ENCODE measurements at regions not wholly inside any gene's neighbourhood (a gene's known extent, or its start where the extent isn't known, plus 50 kb on each side); places are given as distances from the start of the nearest gene placed in this dataset.

DNA sequence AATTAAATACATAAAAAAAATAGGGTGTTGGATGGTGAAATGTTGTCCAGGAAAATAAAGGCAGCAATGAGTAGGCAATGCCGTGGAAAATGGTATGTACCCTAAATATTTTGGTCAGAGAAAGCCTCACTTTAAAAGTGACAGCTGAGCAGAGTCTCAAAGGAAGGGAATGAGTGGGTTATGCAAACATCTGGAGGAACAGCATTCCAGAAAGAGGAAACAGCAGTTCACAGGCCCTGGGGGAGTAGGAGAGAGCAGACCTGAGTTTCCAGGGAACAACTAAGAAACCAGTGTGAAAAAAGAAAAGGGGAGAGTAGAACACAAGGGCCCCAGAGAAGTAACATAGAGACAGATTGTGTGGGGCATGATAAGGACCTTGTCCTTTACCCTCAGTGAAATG lies 230.0 kb upstream of the CNTN3 start:
- H3K27me3 ChIP-seq (ENCODE audit: insufficient read depth, low read length) = no peaks in the 10 kb centered on the region
- H3K9ac ChIP-seq (ENCODE audit: low read length) = no peak overlapping the region
- no peak overlapping the region for H3K27ac ChIP-seq (ENCODE audit: low read depth, low read length, poor library complexity, severe bottlenecking)
- no peaks in the 10 kb centered on the region for H3F3A ChIP-seq (ENCODE audit: insufficient read depth, low read length)
- no peaks in the 10 kb centered on the region for H3K9me3 ChIP-seq (ENCODE audit: low read length)
- no peaks in the 10 kb centered on the region for H3K79me2 ChIP-seq (ENCODE audit: insufficient read depth, low read length)
- H4K20me1 ChIP-seq (ENCODE audit: insufficient read depth, low read length) = no peaks in the 10 kb centered on the region
- H3K9me2 ChIP-seq (ENCODE audit: low read depth, low read length) = no peaks in the 10 kb centered on the region
- TF ChIP-seq EZH2 (IDR thresholded peaks at IDR 0.05; ENCODE audit: borderline replicate concordance, low read length) = no peak
- no peak for TF ChIP-seq CTCF (IDR thresholded peaks at IDR 0.05; ENCODE audit: low read length)
- H3K4me2 ChIP-seq (ENCODE audit: low read length) = no peak overlapping the region
- no peaks in the 10 kb centered on the region for H3K36me3 ChIP-seq (ENCODE audit: insufficient read depth, low read length)
- H3K4me1 ChIP-seq (ENCODE audit: insufficient read depth, low read length, severe bottlenecking) = no peaks in the 10 kb centered on the region
- no peak overlapping the region for H2AFZ ChIP-seq (ENCODE audit: low read length)
- no peak overlapping the region for H3K4me3 ChIP-seq (ENCODE audit: low read depth, low read length, poor library complexity, severe bottlenecking)

GRCh38 chr3:74842649-74843048 lies 228.2 kb upstream of the CNTN3 start:
- H3K9ac ChIP-seq (ENCODE audit: low read length) = no peak overlapping the region
- no peaks in the 10 kb centered on the region for H3K36me3 ChIP-seq (ENCODE audit: insufficient read depth, low read length)
- no peak overlapping the region for H3K4me3 ChIP-seq (ENCODE audit: low read depth, low read length, poor library complexity, severe bottlenecking)
- no peaks in the 10 kb centered on the region for H3K4me1 ChIP-seq (ENCODE audit: insufficient read depth, low read length, severe bottlenecking)
- H3K4me2 ChIP-seq (ENCODE audit: low read length) = no peak overlapping the region
- no peaks in the 10 kb centered on the region for H4K20me1 ChIP-seq (ENCODE audit: insufficient read depth, low read length)
- H3K9me2 ChIP-seq (ENCODE audit: low read depth, low read length) = no peaks in the 10 kb centered on the region
- no peaks in the 10 kb centered on the region for H3K9me3 ChIP-seq (ENCODE audit: low read length)
- no peaks in the 10 kb centered on the region for H3F3A ChIP-seq (ENCODE audit: insufficient read depth, low read length)
- no peaks in the 10 kb centered on the region for H3K79me2 ChIP-seq (ENCODE audit: insufficient read depth, low read length)
- TF ChIP-seq CTCF (IDR thresholded peaks at IDR 0.05; ENCODE audit: low read length) (no peak), EZH2 (IDR thresholded peaks at IDR 0.05; ENCODE audit: borderline replicate concordance, low read length) (no peak)
- no peak overlapping the region for H2AFZ ChIP-seq (ENCODE audit: low read length)
- H3K27ac ChIP-seq (ENCODE audit: low read depth, low read length, poor library complexity, severe bottlenecking) = no peak overlapping the region
- H3K27me3 ChIP-seq (ENCODE audit: insufficient read depth, low read length) = no peaks in the 10 kb centered on the region

GRCh38 chr3:74842141-74842540 lies 227.7 kb upstream of the CNTN3 start:
- no peak overlapping the region for H2AFZ ChIP-seq (ENCODE audit: low read length)
- no peaks in the 10 kb centered on the region for H3K9me3 ChIP-seq (ENCODE audit: low read length)
- no peak overlapping the region for H3K27ac ChIP-seq (ENCODE audit: low read depth, low read length, poor library complexity, severe bottlenecking)

More at GRCh38 chr3:74842141-74842540, 227.7 kb upstream of the CNTN3 start:
- Histone ChIP-seq H3K9me2 (ENCODE audit: low read depth, low read length) (no peaks in the 10 kb centered on the region), H4K20me1 (ENCODE audit: insufficient read depth, low read length) (no peaks in the 10 kb centered on the region), H3K27me3 (ENCODE audit: insufficient read depth, low read length) (no peaks in the 10 kb centered on the region), H3K4me3 (ENCODE audit: low read depth, low read length, poor library complexity, severe bottlenecking) (no peak overlapping the region), H3F3A (ENCODE audit: insufficient read depth, low read length) (no peaks in the 10 kb centered on the region), H3K4me1 (ENCODE audit: insufficient read depth, low read length, severe bottlenecking) (no peaks in the 10 kb centered on the region), H3K4me2 (ENCODE audit: low read length) (no peak overlapping the region), H3K9ac (ENCODE audit: low read length) (no peak overlapping the region), H3K79me2 (ENCODE audit: insufficient read depth, low read length) (no peaks in the 10 kb centered on the region), H3K36me3 (ENCODE audit: insufficient read depth, low read length) (no peaks in the 10 kb centered on the region)
- TF ChIP-seq EZH2 (IDR thresholded peaks at IDR 0.05; ENCODE audit: borderline replicate concordance, low read length) = no peak
- no peak for TF ChIP-seq CTCF (IDR thresholded peaks at IDR 0.05; ENCODE audit: low read length)

Measured in OCI-LY1 (cell line).